ENCODE measurements at regions not wholly inside any gene's neighbourhood (a gene's known extent, or its start where the extent isn't known, plus 50 kb on each side); places are given as distances from the start of the nearest gene placed in this dataset.
"Not testable (repeated sequence)": the region's sequence is repeated elsewhere in the genome, so short reads cannot be mapped to it uniquely, and the experiment has no call there.

- Mint-ChIP-seq H3K27me3 (no peaks in the 10 kb centered on the region), H3K4me3 (no peak overlapping the region), H3K9me3 (peaks cover 8% of the 10 kb centered on the region), H3K4me1 (no peaks in the 10 kb centered on the region), H3K27ac (no peak overlapping the region), H3K36me3 (ENCODE audit: low read depth) (no peaks in the 10 kb centered on the region)
- ChIA-PET CTCF (no interaction called here), POLR2A (no interaction called here)
- DNase-seq, result no peak
Measured at GRCh38 chr12:85625467-85625866, 210.7 kb downstream of the RASSF9 start.

- DNase-seq, result no peak
- Mint-ChIP-seq H3K36me3 (ENCODE audit: low read depth) (no peaks in the 10 kb centered on the region), H3K27ac (no peak overlapping the region), H3K27me3 (no peaks in the 10 kb centered on the region), H3K9me3 (peaks cover 8% of the 10 kb centered on the region), H3K4me3 (no peak overlapping the region), H3K4me1 (no peaks in the 10 kb centered on the region)
- POLR2A ChIA-PET, result no interaction called here
- CTCF ChIA-PET, result no interaction called here
Measured at GRCh38 chr12:85626001-85626783, 210.0 kb downstream of the RASSF9 start.

- DNase-seq, result no peak
- H3K9me3 Mint-ChIP-seq, result peaks cover 5% of the 10 kb centered on the region
- no peaks in the 10 kb centered on the region for H3K27me3 Mint-ChIP-seq
- no peak overlapping the region for H3K4me3 Mint-ChIP-seq
- H3K4me1 Mint-ChIP-seq, result no peaks in the 10 kb centered on the region
- ChIA-PET POLR2A (no interaction called here), CTCF (no interaction called here)
- H3K27ac Mint-ChIP-seq, result no peak overlapping the region
- no peaks in the 10 kb centered on the region for H3K36me3 Mint-ChIP-seq (ENCODE audit: low read depth)
Measured at GRCh38 chr12:85626784-85627171, 209.4 kb downstream of the RASSF9 start.

GRCh38 chr12:85627584-85627983 lies 208.6 kb downstream of the RASSF9 start:
- H3K27me3 Mint-ChIP-seq, result no peaks in the 10 kb centered on the region
- H3K4me3 Mint-ChIP-seq, result no peak overlapping the region
- CTCF ChIA-PET, result no interaction called here
- peaks cover 8% of the 10 kb centered on the region for H3K9me3 Mint-ChIP-seq
- H3K36me3 Mint-ChIP-seq (ENCODE audit: low read depth), result no peaks in the 10 kb centered on the region
- no peak for DNase-seq
- no peaks in the 10 kb centered on the region for H3K4me1 Mint-ChIP-seq
- no peak overlapping the region for H3K27ac Mint-ChIP-seq
- POLR2A ChIA-PET, result no interaction called here

GRCh38 chr12:85628562-85628961 lies 207.6 kb downstream of the RASSF9 start:
- H3K36me3 Mint-ChIP-seq (ENCODE audit: low read depth); POLR2A ChIA-PET; DNase-seq; H3K4me1 Mint-ChIP-seq; H3K27me3 Mint-ChIP-seq; H3K9me3 Mint-ChIP-seq; H3K4me3 Mint-ChIP-seq; CTCF ChIA-PET; H3K27ac Mint-ChIP-seq: not testable (repeated sequence)

- no peak for DNase-seq
- no peak overlapping the region for H3K27ac Mint-ChIP-seq
- H3K4me1 Mint-ChIP-seq, result no peaks in the 10 kb centered on the region
- POLR2A ChIA-PET, result no interaction called here
- no peaks in the 10 kb centered on the region for H3K36me3 Mint-ChIP-seq (ENCODE audit: low read depth)
- H3K9me3 Mint-ChIP-seq, result peaks cover 10% of the 10 kb centered on the region
- H3K27me3 Mint-ChIP-seq, result no peaks in the 10 kb centered on the region
- CTCF ChIA-PET, result no interaction called here
- no peak overlapping the region for H3K4me3 Mint-ChIP-seq
Measured at GRCh38 chr12:85630851-85631250, 205.4 kb downstream of the RASSF9 start.

- Mint-ChIP-seq H3K27ac (no peak overlapping the region), H3K4me1 (no peaks in the 10 kb centered on the region), H3K36me3 (ENCODE audit: low read depth) (no peaks in the 10 kb centered on the region), H3K27me3 (no peaks in the 10 kb centered on the region), H3K4me3 (no peak overlapping the region), H3K9me3 (peaks cover 10% of the 10 kb centered on the region)
- ChIA-PET CTCF (no interaction called here), POLR2A (no interaction called here)
- no peak for DNase-seq
Measured at GRCh38 chr12:85632390-85632789, 203.8 kb downstream of the RASSF9 start.

- Mint-ChIP-seq H3K36me3 (ENCODE audit: low read depth) (no peaks in the 10 kb centered on the region), H3K9me3 (peaks cover 8% of the 10 kb centered on the region), H3K4me3 (no peak overlapping the region), H3K27ac (no peak overlapping the region), H3K27me3 (no peaks in the 10 kb centered on the region), H3K4me1 (no peaks in the 10 kb centered on the region)
- ChIA-PET CTCF (no interaction called here), POLR2A (no interaction called here)
- no peak for DNase-seq
Measured at GRCh38 chr12:85633491-85633890, 202.7 kb downstream of the RASSF9 start.

GRCh38 chr12:85639834-85640233 lies 196.4 kb downstream of the RASSF9 start:
- H3K4me1 Mint-ChIP-seq, result no peaks in the 10 kb centered on the region
- H3K27me3 Mint-ChIP-seq, result no peaks in the 10 kb centered on the region
- DNase-seq, result no peak
- H3K27ac Mint-ChIP-seq, result no peak overlapping the region
- H3K4me3 Mint-ChIP-seq, result no peak overlapping the region
- H3K9me3 Mint-ChIP-seq, result peaks cover 3% of the 10 kb centered on the region
- CTCF ChIA-PET, result no interaction called here
- no peaks in the 10 kb centered on the region for H3K36me3 Mint-ChIP-seq (ENCODE audit: low read depth)
- POLR2A ChIA-PET, result no interaction called here

- Mint-ChIP-seq H3K4me3 (no peak overlapping the region), H3K27ac (no peak overlapping the region), H3K9me3 (peaks cover 3% of the 10 kb centered on the region), H3K4me1 (no peaks in the 10 kb centered on the region), H3K36me3 (ENCODE audit: low read depth) (no peaks in the 10 kb centered on the region), H3K27me3 (no peaks in the 10 kb centered on the region)
- ChIA-PET CTCF (no interaction called here), POLR2A (no interaction called here)
- DNase-seq, result no peak
Measured at GRCh38 chr12:85641796-85642195, 194.4 kb downstream of the RASSF9 start.

GRCh38 chr12:85642288-85642687 lies 193.9 kb downstream of the RASSF9 start:
- Mint-ChIP-seq H3K27ac (no peak overlapping the region), H3K4me1 (no peaks in the 10 kb centered on the region), H3K27me3 (no peaks in the 10 kb centered on the region), H3K4me3 (no peak overlapping the region), H3K9me3 (peaks cover 3% of the 10 kb centered on the region), H3K36me3 (ENCODE audit: low read depth) (no peaks in the 10 kb centered on the region)
- CTCF ChIA-PET, result no interaction called here
- POLR2A ChIA-PET, result no interaction called here
- DNase-seq, result no peak

- H3K27me3 Mint-ChIP-seq, result no peaks in the 10 kb centered on the region
- CTCF ChIA-PET, result no interaction called here
- no peaks in the 10 kb centered on the region for H3K36me3 Mint-ChIP-seq (ENCODE audit: low read depth)
- DNase-seq, result no peak
- H3K27ac Mint-ChIP-seq, result no peak overlapping the region
- H3K4me1 Mint-ChIP-seq, result no peaks in the 10 kb centered on the region
- POLR2A ChIA-PET, result no interaction called here
- H3K4me3 Mint-ChIP-seq, result no peak overlapping the region
- H3K9me3 Mint-ChIP-seq, result peaks cover 3% of the 10 kb centered on the region
Measured at GRCh38 chr12:85642808-85643207, 193.4 kb downstream of the RASSF9 start.

- Mint-ChIP-seq H3K36me3 (ENCODE audit: low read depth) (no peaks in the 10 kb centered on the region), H3K27me3 (no peaks in the 10 kb centered on the region), H3K4me3 (no peak overlapping the region), H3K4me1 (no peaks in the 10 kb centered on the region), H3K27ac (no peak overlapping the region), H3K9me3 (peaks cover 3% of the 10 kb centered on the region)
- no peak for DNase-seq
- ChIA-PET CTCF (no interaction called here), POLR2A (no interaction called here)
Measured at GRCh38 chr12:85644508-85644907, 191.7 kb downstream of the RASSF9 start.

- H3K4me3 Mint-ChIP-seq, result no peak overlapping the region
- DNase-seq, result no peak
- ChIA-PET CTCF (no interaction called here), POLR2A (no interaction called here)
- H3K36me3 Mint-ChIP-seq (ENCODE audit: low read depth), result no peaks in the 10 kb centered on the region
- no peak overlapping the region for H3K27ac Mint-ChIP-seq
- peaks cover 10% of the 10 kb centered on the region for H3K9me3 Mint-ChIP-seq
- no peaks in the 10 kb centered on the region for H3K27me3 Mint-ChIP-seq
- H3K4me1 Mint-ChIP-seq, result no peaks in the 10 kb centered on the region
Measured at GRCh38 chr12:85653731-85654455, 182.3 kb downstream of the RASSF9 start.

Measured in activated CD4-positive, alpha-beta memory T cell treated with anti-CD3 and anti-CD28 coated beads, Interleukin-2, amount 10 ng/mL, durations not matched to agents 7 days and 5 days (primary cell).